ENCODE measurements at regions not wholly inside any gene's neighbourhood (a gene's known extent, or its start where the extent isn't known, plus 50 kb on each side); places are given as distances from the start of the nearest gene placed in this dataset.

DNA sequence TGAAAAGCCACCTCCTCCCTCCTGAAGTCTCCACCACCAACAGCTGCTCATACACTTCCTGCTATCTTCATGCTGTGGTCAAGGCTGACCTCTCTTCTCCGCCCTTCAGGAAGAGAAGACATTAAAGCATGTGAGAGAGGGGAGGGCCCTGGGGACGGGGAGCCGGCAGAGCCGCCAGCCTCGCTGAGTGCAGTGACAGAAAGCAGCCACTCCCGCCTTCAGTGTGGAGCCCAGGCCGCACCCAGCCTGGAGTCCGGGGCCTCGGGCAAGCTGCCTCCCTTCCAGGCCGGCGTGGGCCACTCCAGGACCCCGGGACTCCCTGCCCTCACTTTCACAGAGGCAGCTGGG is 94.7 kb upstream of the TNRC6C start:
- H3K27ac ChIP-seq (ENCODE audit: insufficient read depth in 1 of 2, low read depth in 1 of 2, low read length in 2 of 2, poor library complexity in 1 of 2, severe bottlenecking in 2 of 2): no peak overlapping the region
- 70% methylated on average over 9 of the region's 12 CpGs for WGBS (ENCODE audit: insufficient coverage)
- peak in 1 of 3 donors; percentile 49 for DNase-seq
- peak overlapping the region in 1 of 7 experiments; percentile 17 for H3K4me3 ChIP-seq (ENCODE audit: control insufficient read depth in 1 of 7, extremely low read depth in 1 of 7, insufficient read depth in 4 of 7, low read depth in 2 of 7, low read length in 6 of 7)
- peaks cover 0 to 47% (median 14%) of the 10 kb centered on the region in 4 experiments for H3K4me1 ChIP-seq (ENCODE audit: control extremely low read depth in 1 of 4, control insufficient read depth in 4 of 4, insufficient read depth in 4 of 4, low read length in 3 of 4)
- ChIA-PET POLR2A (interaction anchor here (0.6 to 0.9 kb wide), 2 partner anchors 20 to 90 kb away, joined by 3 to 5 read pairs; no protein-coding TSS in a partner anchor), CTCF (interaction anchor here (1.3 kb wide), 1 partner anchor 151 kb away, joined by 3 read pairs; no protein-coding TSS in a partner anchor)
- H3K27me3 ChIP-seq (replicated peaks in 2 of 5; ENCODE audit: control insufficient read depth in 4 of 5, insufficient read depth in 5 of 5, low read length in 4 of 5): peaks cover 0 to 3% (median 0%) of the 10 kb centered on the region in 5 experiments
- H3K36me3 ChIP-seq (ENCODE audit: control insufficient read depth in 4 of 4, insufficient read depth in 4 of 4, low read length in 3 of 4): no peaks in the 10 kb centered on the region
- H3K9me3 ChIP-seq (ENCODE audit: control extremely low read depth in 1 of 5, control insufficient read depth in 4 of 5, insufficient read depth in 2 of 5, low read depth in 1 of 5, low read length in 4 of 5): no peaks in the 10 kb centered on the region

DNA sequence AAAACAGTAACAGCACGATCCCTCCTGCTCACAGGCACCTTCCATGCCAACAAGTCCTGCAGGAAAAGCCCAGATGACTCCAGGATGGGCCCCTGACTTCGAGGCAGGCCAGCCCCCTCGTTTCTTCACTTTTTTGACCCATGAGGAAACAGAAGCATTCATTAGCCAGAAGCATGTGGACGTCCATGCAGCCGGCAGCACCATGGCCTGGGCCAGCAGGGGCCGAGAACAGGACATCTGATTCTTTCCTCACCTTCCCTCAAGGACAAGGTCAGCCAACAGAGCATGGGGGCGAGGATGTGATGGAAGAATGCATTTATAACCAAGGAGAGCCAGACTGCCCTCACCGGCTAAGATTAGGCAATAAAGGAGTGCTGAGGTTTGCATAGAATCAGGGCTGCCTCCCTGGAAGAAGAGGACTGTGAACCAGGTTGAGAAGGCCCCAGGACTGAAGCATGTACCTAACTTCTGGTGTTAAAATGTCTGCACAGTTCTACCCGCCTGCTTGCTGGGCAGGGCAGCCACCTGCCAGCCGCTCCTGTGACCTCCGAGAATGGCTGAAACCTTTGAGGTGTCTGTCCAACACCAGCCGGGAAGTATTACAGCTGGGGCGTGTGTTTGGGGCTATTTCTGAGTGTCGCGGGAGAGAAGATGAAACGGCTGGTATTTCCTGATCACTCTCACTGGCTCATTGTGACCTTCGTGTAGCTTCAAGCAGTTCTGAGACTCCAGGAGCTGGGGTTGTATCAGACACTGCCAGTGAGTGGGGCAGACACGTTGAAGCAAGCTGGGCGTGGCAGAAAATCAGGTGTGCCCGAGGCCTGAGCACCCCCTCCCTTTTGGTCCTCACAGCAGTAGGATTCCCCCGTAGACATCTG is 94.0 kb upstream of the TNRC6C start:
- no peak overlapping the region for H3K27ac ChIP-seq (ENCODE audit: insufficient read depth in 1 of 2, low read depth in 1 of 2, low read length in 2 of 2, poor library complexity in 1 of 2, severe bottlenecking in 2 of 2)
- peak overlapping the region in 1 of 7 experiments; percentile 17 for H3K4me3 ChIP-seq (ENCODE audit: control insufficient read depth in 1 of 7, extremely low read depth in 1 of 7, insufficient read depth in 4 of 7, low read depth in 2 of 7, low read length in 6 of 7)
- peaks cover 0 to 3% (median 0%) of the 10 kb centered on the region in 5 experiments for H3K27me3 ChIP-seq (replicated peaks in 2 of 5; ENCODE audit: control insufficient read depth in 4 of 5, insufficient read depth in 5 of 5, low read length in 4 of 5)
- WGBS (ENCODE audit: insufficient coverage): 83% methylated on average over 17 of the region's 21 CpGs
- no peaks in the 10 kb centered on the region for H3K36me3 ChIP-seq (ENCODE audit: control insufficient read depth in 4 of 4, insufficient read depth in 4 of 4, low read length in 3 of 4)
- no peak for DNase-seq
- H3K4me1 ChIP-seq (ENCODE audit: control extremely low read depth in 1 of 4, control insufficient read depth in 4 of 4, insufficient read depth in 4 of 4, low read length in 3 of 4): peaks cover 2 to 54% (median 15%) of the 10 kb centered on the region in 4 experiments
- no peaks in the 10 kb centered on the region for H3K9me3 ChIP-seq (ENCODE audit: control extremely low read depth in 1 of 5, control insufficient read depth in 4 of 5, insufficient read depth in 2 of 5, low read depth in 1 of 5, low read length in 4 of 5)
- ChIA-PET CTCF (interaction anchor here (1.3 kb wide), 1 partner anchor 151 kb away, joined by 3 read pairs; no protein-coding TSS in a partner anchor), POLR2A (no interaction called here)

DNA sequence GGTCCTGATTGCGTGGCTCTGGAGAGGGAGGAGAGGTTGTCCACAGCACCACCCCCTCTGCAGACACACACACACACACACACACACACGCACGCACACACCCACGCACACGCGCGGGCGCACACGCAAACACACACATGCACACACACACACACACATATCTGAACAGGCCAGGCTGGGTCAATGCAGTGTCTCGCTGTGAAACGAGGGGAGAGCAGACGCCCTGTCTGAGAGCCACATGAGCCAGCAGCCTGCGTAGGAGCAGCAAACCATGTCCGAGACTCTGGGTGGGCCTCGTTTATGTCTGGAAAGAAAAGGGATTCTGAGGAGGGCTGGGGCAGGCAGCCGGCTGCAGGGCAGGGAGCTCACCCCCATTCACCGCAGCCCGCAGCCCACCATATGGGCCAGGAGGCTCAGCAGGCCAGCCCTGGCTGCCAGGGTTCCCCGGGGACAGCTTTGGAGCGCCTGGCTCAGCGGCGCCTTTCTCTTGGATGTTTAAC is 93.3 kb upstream of the TNRC6C start:
- Histone ChIP-seq H3K27me3 (replicated peaks in 2 of 5; ENCODE audit: control insufficient read depth in 4 of 5, insufficient read depth in 5 of 5, low read length in 4 of 5) (peaks cover 0 to 3% (median 0%) of the 10 kb centered on the region in 5 experiments), H3K9me3 (ENCODE audit: control extremely low read depth in 1 of 5, control insufficient read depth in 4 of 5, insufficient read depth in 2 of 5, low read depth in 1 of 5, low read length in 4 of 5) (no peaks in the 10 kb centered on the region), H3K4me1 (ENCODE audit: control extremely low read depth in 1 of 4, control insufficient read depth in 4 of 4, insufficient read depth in 4 of 4, low read length in 3 of 4) (peaks cover 2 to 59% (median 15%) of the 10 kb centered on the region in 4 experiments), H3K36me3 (ENCODE audit: control insufficient read depth in 4 of 4, insufficient read depth in 4 of 4, low read length in 3 of 4) (no peaks in the 10 kb centered on the region), H3K27ac (ENCODE audit: insufficient read depth in 1 of 2, low read depth in 1 of 2, low read length in 2 of 2, poor library complexity in 1 of 2, severe bottlenecking in 2 of 2) (no peak overlapping the region), H3K4me3 (ENCODE audit: control insufficient read depth in 1 of 7, extremely low read depth in 1 of 7, insufficient read depth in 4 of 7, low read depth in 2 of 7, low read length in 6 of 7) (no peak overlapping the region)
- DNase-seq: no peak
- ChIA-PET POLR2A (no interaction called here), CTCF (interaction anchor here (1.3 kb wide), 1 partner anchor 150 kb away, joined by 3 read pairs; no protein-coding TSS in a partner anchor)
- WGBS (ENCODE audit: insufficient coverage): 95% methylated on average over 13 of the region's 22 CpGs

DNA sequence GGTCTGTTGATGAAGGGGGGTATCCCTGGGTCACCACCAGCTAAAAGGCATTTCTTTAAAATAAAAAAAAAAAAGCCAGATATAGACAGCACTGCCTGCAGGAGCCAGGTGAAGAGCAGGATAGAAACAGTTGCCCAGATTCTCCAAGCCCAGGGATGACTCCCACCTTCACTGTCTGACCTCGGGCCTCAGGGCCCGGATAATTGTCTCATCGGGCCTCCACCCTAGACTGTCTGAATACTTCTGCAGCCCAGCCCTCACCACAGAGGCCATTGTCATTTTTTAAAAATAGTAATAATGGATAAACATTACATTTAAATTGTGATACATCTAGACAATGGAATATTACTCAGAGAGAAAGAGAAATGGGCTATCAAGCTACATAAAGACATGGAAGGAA is 92.8 kb upstream of the TNRC6C start:
- H3K27ac ChIP-seq (ENCODE audit: insufficient read depth in 1 of 2, low read depth in 1 of 2, low read length in 2 of 2, poor library complexity in 1 of 2, severe bottlenecking in 2 of 2): no peak overlapping the region
- ChIA-PET CTCF (no interaction called here), POLR2A (no interaction called here)
- peaks cover 2 to 59% (median 15%) of the 10 kb centered on the region in 4 experiments for H3K4me1 ChIP-seq (ENCODE audit: control extremely low read depth in 1 of 4, control insufficient read depth in 4 of 4, insufficient read depth in 4 of 4, low read length in 3 of 4)
- H3K9me3 ChIP-seq (ENCODE audit: control extremely low read depth in 1 of 5, control insufficient read depth in 4 of 5, insufficient read depth in 2 of 5, low read depth in 1 of 5, low read length in 4 of 5): no peaks in the 10 kb centered on the region
- peaks cover 0 to 1% (median 0%) of the 10 kb centered on the region in 5 experiments for H3K27me3 ChIP-seq (replicated peaks in 2 of 5; ENCODE audit: control insufficient read depth in 4 of 5, insufficient read depth in 5 of 5, low read length in 4 of 5)
- no peaks in the 10 kb centered on the region for H3K36me3 ChIP-seq (ENCODE audit: control insufficient read depth in 4 of 4, insufficient read depth in 4 of 4, low read length in 3 of 4)
- no peak overlapping the region for H3K4me3 ChIP-seq (ENCODE audit: control insufficient read depth in 1 of 7, extremely low read depth in 1 of 7, insufficient read depth in 4 of 7, low read depth in 2 of 7, low read length in 6 of 7)
- WGBS (ENCODE audit: insufficient coverage): 83% methylated on average over 1 of the region's 3 CpGs
- DNase-seq: no peak

DNA sequence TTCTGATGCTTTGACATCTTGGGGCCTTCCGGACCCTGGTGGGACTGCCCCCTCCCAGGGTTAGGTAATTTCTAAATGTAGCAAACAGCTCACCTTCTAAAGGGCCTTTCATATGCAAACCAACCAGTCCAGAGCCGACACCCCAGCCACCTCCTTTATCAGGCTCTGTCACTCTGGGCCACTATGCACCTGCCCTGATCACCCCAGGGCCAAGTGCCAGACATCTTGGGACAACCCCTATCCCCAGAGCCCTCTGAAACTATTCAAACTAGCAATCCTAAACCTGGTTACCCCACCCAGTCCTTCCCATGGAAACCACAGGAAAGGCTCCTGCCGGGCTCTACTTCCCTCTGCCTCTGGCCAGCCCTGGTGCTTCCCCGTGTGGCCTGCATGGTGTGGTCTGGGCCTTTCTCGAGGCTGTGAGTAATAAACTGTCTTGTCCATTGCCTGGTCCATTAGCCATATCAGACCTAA is 91.2 kb upstream of the TNRC6C start:
- Histone ChIP-seq H3K27ac (ENCODE audit: insufficient read depth in 1 of 2, low read depth in 1 of 2, low read length in 2 of 2, poor library complexity in 1 of 2, severe bottlenecking in 2 of 2) (no peak overlapping the region), H3K36me3 (ENCODE audit: control insufficient read depth in 4 of 4, insufficient read depth in 4 of 4, low read length in 3 of 4) (no peaks in the 10 kb centered on the region), H3K27me3 (replicated peaks in 2 of 5; ENCODE audit: control insufficient read depth in 4 of 5, insufficient read depth in 5 of 5, low read length in 4 of 5) (no peaks in the 10 kb centered on the region), H3K9me3 (ENCODE audit: control extremely low read depth in 1 of 5, control insufficient read depth in 4 of 5, insufficient read depth in 2 of 5, low read depth in 1 of 5, low read length in 4 of 5) (no peaks in the 10 kb centered on the region), H3K4me3 (ENCODE audit: control insufficient read depth in 1 of 7, extremely low read depth in 1 of 7, insufficient read depth in 4 of 7, low read depth in 2 of 7, low read length in 6 of 7) (no peak overlapping the region), H3K4me1 (ENCODE audit: control extremely low read depth in 1 of 4, control insufficient read depth in 4 of 4, insufficient read depth in 4 of 4, low read length in 3 of 4) (peaks cover 2 to 62% (median 16%) of the 10 kb centered on the region in 4 experiments)
- ChIA-PET CTCF (interaction anchor here (1.3 kb wide), 1 partner anchor 33 kb away, joined by 3 read pairs; no protein-coding TSS in a partner anchor), POLR2A (no interaction called here)
- WGBS (ENCODE audit: insufficient coverage): 50% methylated on average over 5 of the region's 5 CpGs
- no peak for DNase-seq

DNA sequence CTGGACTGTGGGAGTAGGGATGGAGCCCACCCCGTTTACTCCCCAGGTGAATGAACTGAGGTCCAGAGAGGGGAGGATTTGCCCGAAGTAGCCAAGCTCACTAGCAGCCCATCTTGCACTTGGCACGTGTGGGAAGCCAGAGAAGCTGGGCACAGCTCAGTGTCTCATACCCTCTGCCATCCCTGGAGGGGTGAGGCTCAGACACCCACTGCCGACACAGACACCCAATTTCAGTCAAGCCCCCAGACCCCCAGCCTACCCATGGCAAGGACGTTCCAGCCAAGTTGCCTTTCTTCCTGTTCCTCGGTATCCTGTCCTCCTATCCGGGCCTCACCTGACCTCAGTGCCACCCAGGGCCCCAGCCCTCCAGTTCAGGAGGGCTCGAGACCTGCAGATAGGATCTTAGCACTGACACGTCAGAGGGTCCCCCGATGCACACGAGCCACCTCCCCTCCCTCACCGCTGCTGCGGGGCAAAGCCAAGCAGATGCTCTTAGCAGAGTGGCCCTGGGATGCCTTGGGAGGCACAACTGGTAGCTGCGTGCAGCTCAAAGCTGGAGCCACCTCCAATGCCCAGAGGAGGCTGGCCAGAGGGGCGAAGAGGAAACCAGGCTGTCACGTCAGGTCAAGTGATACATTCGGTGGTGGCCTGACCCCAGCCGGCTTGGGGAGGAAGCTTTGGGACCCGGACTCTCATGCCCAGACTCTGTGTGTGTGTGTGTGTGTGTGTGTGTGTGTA is 90.4 kb upstream of the TNRC6C start:
- no peak overlapping the region for H3K27ac ChIP-seq (ENCODE audit: insufficient read depth in 1 of 2, low read depth in 1 of 2, low read length in 2 of 2, poor library complexity in 1 of 2, severe bottlenecking in 2 of 2)
- peaks cover 2 to 55% (median 16%) of the 10 kb centered on the region in 4 experiments for H3K4me1 ChIP-seq (ENCODE audit: control extremely low read depth in 1 of 4, control insufficient read depth in 4 of 4, insufficient read depth in 4 of 4, low read length in 3 of 4)
- 96% methylated on average over 16 of the region's 19 CpGs for WGBS (ENCODE audit: insufficient coverage)
- H3K4me3 ChIP-seq (ENCODE audit: control insufficient read depth in 1 of 7, extremely low read depth in 1 of 7, insufficient read depth in 4 of 7, low read depth in 2 of 7, low read length in 6 of 7): no peak overlapping the region
- ChIA-PET POLR2A (no interaction called here), CTCF (interaction anchor here (1.3 to 2.2 kb wide), 3 partner anchors 9 to 94 kb away, joined by 3 to 9 read pairs (median 4); no protein-coding TSS in a partner anchor)
- no peaks in the 10 kb centered on the region for H3K27me3 ChIP-seq (replicated peaks in 2 of 5; ENCODE audit: control insufficient read depth in 4 of 5, insufficient read depth in 5 of 5, low read length in 4 of 5)
- H3K36me3 ChIP-seq (ENCODE audit: control insufficient read depth in 4 of 4, insufficient read depth in 4 of 4, low read length in 3 of 4): no peaks in the 10 kb centered on the region
- DNase-seq: no peak
- H3K9me3 ChIP-seq (ENCODE audit: control extremely low read depth in 1 of 5, control insufficient read depth in 4 of 5, insufficient read depth in 2 of 5, low read depth in 1 of 5, low read length in 4 of 5): no peaks in the 10 kb centered on the region
